Fibroblast of villous mesenchyme (primary cell): ENCODE measurements at regions not wholly inside any gene's neighbourhood (a gene's known extent, or its start where the extent isn't known, plus 50 kb on each side); places are given as distances from the start of the nearest gene placed in this dataset.

Experiments
- DNase-seq: peaks from one replicate; pipeline ENCODE4 v3.0.0-alpha.2; 2010; ENCODE audit warnings: low read depth
- H3K4me3 ChIP-seq: 2 replicates; pipeline ENCODE4 v1.5.1; 2011; ENCODE audit warnings: low read depth, mild to moderate bottlenecking, low read length
- TF ChIP-seq, protein P1 (sequence below): IDR thresholded peaks from 2 replicates; pipeline ENCODE4 v1.5.1; 2012; ENCODE audit warnings: low read depth, mild to moderate bottlenecking, low read length; ENCODE audit not compliant: insufficient read depth

DNA sequence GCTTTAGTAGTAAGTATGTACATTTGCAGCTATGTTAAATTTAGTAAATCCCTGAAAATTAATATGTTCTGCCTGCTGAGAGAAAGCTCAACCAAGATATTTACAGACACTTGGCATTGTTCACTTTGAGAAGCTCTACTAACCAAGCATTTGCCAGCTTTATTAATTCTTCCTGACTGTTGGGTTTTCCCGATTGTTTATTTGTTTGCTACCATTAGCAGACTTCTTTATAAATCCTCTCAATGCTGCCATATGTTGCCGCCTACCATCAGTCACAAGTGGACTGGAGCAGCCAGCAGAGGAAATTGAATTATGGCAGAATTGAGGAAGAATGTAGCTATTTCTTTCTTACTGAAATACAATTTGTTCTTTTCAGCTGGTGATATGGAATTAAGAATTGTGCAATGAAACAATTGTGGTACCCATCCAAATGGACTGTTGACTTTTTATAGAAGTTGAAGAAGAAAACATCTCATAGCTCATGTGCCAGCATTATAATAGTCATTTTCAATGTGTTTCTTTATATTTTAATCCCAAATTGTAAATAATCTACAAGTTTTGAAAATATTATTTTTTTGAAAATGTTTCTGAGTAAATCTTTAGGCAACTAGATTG lies 588.7 kb upstream of the CDH6 start:
- H3K4me3 ChIP-seq: no peak overlapping the region
- TF ChIP-seq, protein P1, sequence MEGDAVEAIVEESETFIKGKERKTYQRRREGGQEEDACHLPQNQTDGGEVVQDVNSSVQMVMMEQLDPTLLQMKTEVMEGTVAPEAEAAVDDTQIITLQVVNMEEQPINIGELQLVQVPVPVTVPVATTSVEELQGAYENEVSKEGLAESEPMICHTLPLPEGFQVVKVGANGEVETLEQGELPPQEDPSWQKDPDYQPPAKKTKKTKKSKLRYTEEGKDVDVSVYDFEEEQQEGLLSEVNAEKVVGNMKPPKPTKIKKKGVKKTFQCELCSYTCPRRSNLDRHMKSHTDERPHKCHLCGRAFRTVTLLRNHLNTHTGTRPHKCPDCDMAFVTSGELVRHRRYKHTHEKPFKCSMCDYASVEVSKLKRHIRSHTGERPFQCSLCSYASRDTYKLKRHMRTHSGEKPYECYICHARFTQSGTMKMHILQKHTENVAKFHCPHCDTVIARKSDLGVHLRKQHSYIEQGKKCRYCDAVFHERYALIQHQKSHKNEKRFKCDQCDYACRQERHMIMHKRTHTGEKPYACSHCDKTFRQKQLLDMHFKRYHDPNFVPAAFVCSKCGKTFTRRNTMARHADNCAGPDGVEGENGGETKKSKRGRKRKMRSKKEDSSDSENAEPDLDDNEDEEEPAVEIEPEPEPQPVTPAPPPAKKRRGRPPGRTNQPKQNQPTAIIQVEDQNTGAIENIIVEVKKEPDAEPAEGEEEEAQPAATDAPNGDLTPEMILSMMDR: no peak
- no peak for DNase-seq

DNA sequence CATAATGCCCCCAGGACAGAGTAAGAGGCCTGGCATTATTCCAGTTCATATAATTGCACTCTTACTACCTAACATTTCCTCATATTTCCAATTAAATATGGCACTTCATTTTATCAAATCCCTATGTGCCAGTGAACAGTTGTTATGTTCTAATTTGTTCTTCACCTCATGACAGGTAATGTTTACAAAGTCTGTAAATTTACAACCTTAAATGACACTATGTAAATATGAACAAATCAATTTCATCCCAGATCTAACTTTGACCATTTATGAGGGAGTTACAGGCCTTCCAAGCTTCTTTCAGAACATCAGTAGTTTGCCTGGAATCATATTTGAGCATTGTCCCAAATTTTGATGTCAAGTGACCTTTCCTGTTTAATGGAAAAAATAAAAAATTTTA lies 592.6 kb upstream of the CDH6 start:
- DNase-seq: no peak
- TF ChIP-seq, protein P1: no peak
- H3K4me3 ChIP-seq: no peak overlapping the region

DNA sequence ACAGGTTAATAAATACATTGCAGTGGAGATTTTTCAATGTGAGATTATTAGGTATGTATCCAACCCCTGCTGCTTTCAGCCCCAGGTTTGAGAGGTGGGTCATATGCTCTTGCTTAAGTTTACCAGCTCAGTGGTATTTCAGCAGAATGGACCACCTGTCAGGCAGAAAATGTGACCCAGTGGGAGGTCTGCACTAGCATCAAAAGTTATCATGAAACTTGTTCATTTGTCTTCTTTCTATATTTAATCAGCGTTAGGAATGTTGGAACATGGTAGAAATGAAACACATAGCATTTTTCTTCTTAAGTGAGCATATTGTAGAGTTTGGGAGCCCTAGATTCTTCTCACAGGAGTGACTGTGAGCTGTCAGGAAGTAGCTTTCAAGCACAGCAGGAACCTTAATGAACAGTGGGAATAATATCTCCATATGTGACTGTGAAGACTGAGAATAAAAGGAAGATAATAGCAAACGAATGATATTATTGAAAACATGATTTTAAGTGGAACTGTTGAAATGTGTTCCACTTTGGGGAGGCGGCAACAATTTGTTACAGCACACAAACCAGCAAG lies 596.9 kb upstream of the CDH6 start:
- DNase-seq: no peak
- H3K4me3 ChIP-seq: no peak overlapping the region
- TF ChIP-seq, protein P1: no peak

DNA sequence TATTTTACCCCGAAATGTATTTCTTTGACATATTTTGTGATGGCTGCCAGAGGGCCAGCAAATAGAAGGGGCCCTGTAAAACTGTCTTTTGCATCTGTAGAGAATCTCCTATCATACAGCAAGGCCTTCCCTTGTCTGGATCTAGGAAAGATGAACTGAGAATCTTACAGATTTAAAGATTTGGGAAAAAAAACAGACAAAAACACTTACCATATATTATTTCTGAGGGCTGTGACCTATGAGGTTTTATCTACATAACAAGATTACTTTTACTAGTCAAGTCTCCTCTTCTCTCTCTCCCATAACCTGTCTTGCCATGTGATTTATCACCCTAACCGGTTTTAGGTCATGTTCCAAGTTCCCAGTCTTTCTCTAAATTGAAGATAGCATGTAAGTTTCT lies 599.2 kb upstream of the CDH6 start:
- no peak overlapping the region for H3K4me3 ChIP-seq
- DNase-seq: no peak
- TF ChIP-seq, protein P1: no peak

DNA sequence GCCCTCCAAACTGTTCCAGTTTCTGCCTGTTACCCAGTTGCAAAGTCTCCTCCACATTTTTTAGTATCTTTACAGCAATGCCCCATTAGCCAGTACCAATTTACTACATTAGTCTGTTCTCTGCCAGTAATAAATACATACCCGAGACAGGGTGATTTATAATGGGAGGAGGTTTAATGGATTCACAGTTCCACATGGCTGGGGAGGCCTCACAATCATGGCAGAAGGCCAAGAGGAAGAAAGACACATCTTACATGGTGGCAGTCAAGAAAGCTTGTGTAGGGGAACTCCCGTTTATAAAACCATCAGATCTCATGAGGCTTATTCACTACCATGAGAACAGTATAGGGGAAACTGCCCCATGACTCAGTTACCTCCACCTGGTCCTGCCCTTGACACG lies 600.7 kb upstream of the CDH6 start:
- TF ChIP-seq, protein P1: no peak
- no peak for DNase-seq

DNA sequence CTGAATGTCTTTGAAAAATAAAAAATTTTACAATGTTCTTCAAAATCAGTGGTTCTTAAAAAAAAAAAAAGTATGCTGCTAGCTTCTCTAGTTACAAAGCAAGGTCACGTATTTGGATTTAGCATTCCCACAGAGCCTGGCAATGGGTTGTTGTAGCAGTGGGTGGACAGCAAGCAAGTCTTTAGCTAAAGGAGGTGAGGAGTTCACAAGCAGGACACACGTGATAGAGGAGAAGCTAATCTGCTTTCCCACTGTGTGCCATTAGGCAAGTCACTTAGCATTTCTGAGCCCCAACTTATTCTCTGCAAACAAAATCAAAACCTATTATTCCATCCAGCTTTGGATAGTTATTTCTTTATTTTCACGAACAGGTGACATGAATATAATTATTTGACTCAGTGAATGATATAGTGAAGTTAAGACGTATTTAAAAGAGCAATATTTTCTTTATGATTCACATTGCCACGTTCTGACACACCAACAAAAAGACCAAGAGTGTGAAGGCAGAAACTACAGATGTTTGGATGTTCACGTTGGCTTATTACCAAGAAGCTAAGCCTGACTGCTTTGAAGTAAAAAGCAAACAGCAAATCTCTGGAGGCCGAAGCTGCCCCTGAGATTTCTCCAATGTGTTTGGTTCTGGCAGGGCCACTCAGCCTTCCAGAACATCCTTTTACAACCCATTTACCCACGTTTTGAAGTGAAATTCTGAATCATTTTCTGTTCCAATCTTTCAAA lies 612.1 kb upstream of the CDH6 start:
- DNase-seq: no peak
- no peak overlapping the region for H3K4me3 ChIP-seq

More for the DNA sequence above, 600.7 kb upstream of the CDH6 start:
- H3K4me3 ChIP-seq: no peak overlapping the region

More for the DNA sequence above, 612.1 kb upstream of the CDH6 start:
- TF ChIP-seq, protein P1: no peak
